Body of pancreas (tissue), 4 donors: ENCODE measurements at regions not wholly inside any gene's neighbourhood (a gene's known extent, or its start where the extent isn't known, plus 50 kb on each side); places are given as distances from the start of the nearest gene placed in this dataset.

Source experiments
- ATAC-seq: fragments of 150-250 bp; one replicate; pipeline ENCODE4 v1.9.1; 2016
- DNase-seq, 4 donors: peaks; one replicate each; pipeline ENCODE4 v3.0.0-alpha.2; 2019
- H3K27ac ChIP-seq, 4 donors: fragments of 200-600 bp; sonication (generic); 1 replicate in 3 of 4; 2 replicates in 1 of 4; pipeline versions ENCODE4 v1.5.1 to v1.6.1; 2016 to 2019; ENCODE audit warnings: mild to moderate bottlenecking in 1 of 4, mixed read lengths in 1 of 4, moderate library complexity in 1 of 4
- H3K27me3 ChIP-seq, 2 donors: fragments of 200-600 bp; sonication (generic); one replicate each; pipeline ENCODE4 v1.6.0; 2016; ENCODE audit warnings: mild to moderate bottlenecking in 1 of 2
- H3K36me3 ChIP-seq, 2 donors: fragments of 200-600 bp; sonication (generic); replicated peaks in 1 of 2; 2 replicates each; pipeline ENCODE4 v1.5.1; 2016; ENCODE audit warnings: low read depth in 2 of 2; ENCODE audit not compliant: insufficient read depth in 1 of 2
- H3K4me1 ChIP-seq: fragments of 200-600 bp; sonication (generic); one replicate; pipeline ENCODE4 v1.6.0; 2016
- H3K4me3 ChIP-seq, 2 donors: fragments of 200-600 bp; sonication (generic); 1 replicate in 1 of 2; 2 replicates in 1 of 2; pipeline ENCODE4 v1.5.1; 2016 to 2019
- H3K9me3 ChIP-seq, 3 donors: fragments of 200-600 bp; sonication (generic); 1 replicate in 2 of 3; 2 replicates in 1 of 3; pipeline ENCODE4 v1.5.1; 2016
- POLR2A ChIP-seq, 3 donors: fragments of 450-650 bp; IDR thresholded peaks; one replicate each; pipeline ENCODE4 v1.6.1; 2016; ENCODE audit warnings: antibody characterized with exemption in 3 of 3, mild to moderate bottlenecking in 2 of 3
- WGBS, 2 donors: methylation state at CpG; one replicate each; pipeline ENCODE4 v1.1.5; 2017; 5-methylcytosine and 5-hydroxymethylcytosine counted together
- intact Hi-C: fragments of 100-400 bp; cut with DNase I; formaldehyde crosslinking; loops from one replicate; pipeline ENCODE4 v1.15.1; 2023
- TF ChIP-seq, protein P1 (sequence below), 7 experiments: fragments of 450-650 bp in 4 of 7; fragments of 200-600 bp in 3 of 7; sonication (generic) in 3 of 7; IDR thresholded peaks; one replicate each; pipeline ENCODE4 v1.5.1; 2016 to 2019; ENCODE audit warnings: antibody characterized with exemption in 7 of 7

GRCh38 chr2:145755019-145755837, 1235.3 kb upstream of the ZEB2 start:
- Histone ChIP-seq H3K4me1 (peaks cover 51% of the 10 kb centered on the region), H3K27me3 (no peaks in the 10 kb centered on the region), H3K9me3 (no peaks in the 10 kb centered on the region), H3K27ac (no peak overlapping the region), H3K4me3 (no peak overlapping the region), H3K36me3 (no peaks in the 10 kb centered on the region)
- DNase-seq (peak in 3 of 4 donors; percentile 24 to 47 (median 26)), ATAC-seq (peak; percentile 73)
- TF ChIP-seq POLR2A (IDR thresholded peaks at IDR 0.05), result no peak
- TF ChIP-seq, protein P1, sequence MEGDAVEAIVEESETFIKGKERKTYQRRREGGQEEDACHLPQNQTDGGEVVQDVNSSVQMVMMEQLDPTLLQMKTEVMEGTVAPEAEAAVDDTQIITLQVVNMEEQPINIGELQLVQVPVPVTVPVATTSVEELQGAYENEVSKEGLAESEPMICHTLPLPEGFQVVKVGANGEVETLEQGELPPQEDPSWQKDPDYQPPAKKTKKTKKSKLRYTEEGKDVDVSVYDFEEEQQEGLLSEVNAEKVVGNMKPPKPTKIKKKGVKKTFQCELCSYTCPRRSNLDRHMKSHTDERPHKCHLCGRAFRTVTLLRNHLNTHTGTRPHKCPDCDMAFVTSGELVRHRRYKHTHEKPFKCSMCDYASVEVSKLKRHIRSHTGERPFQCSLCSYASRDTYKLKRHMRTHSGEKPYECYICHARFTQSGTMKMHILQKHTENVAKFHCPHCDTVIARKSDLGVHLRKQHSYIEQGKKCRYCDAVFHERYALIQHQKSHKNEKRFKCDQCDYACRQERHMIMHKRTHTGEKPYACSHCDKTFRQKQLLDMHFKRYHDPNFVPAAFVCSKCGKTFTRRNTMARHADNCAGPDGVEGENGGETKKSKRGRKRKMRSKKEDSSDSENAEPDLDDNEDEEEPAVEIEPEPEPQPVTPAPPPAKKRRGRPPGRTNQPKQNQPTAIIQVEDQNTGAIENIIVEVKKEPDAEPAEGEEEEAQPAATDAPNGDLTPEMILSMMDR (IDR thresholded peaks at IDR 0.05), result peak in 1 of 7 experiments; percentile 1
- WGBS, 2 donors, result 80 to 81% methylated on average over 6 of the region's 6 CpGs
- intact Hi-C loops, result no loop called here

DNA sequence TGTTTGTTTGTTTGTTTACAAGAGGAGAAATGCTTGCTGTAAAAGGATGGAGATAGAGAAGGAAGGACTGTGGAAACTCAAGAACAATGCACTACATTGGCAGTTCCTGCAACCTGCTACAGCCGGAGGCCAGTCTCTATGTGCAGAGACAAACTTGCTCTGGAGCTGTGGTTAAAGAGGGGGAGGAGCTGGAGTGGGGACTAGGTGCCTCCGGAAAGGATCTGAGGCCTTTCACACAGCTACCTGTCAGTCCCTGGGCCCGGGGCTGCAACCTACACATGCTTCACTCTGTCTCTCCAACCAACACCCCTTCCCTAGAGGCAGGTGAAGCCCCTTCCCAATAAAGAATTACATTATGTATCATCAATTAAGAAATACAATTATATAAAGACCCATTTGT, 1234.0 kb upstream of the ZEB2 start:
- Histone ChIP-seq H3K9me3 (no peaks in the 10 kb centered on the region), H3K27ac (no peak overlapping the region), H3K4me3 (no peak overlapping the region), H3K36me3 (no peaks in the 10 kb centered on the region), H3K4me1 (peaks cover 51% of the 10 kb centered on the region), H3K27me3 (no peaks in the 10 kb centered on the region)
- intact Hi-C loops, result no loop called here
- 62 to 74% methylated on average over 3 of the region's 3 CpGs for WGBS, 2 donors
- no peak for TF ChIP-seq POLR2A (IDR thresholded peaks at IDR 0.05)
- TF ChIP-seq, protein P1 (IDR thresholded peaks at IDR 0.05), result no peak
- no peak for ATAC-seq
- no peak for DNase-seq

DNA sequence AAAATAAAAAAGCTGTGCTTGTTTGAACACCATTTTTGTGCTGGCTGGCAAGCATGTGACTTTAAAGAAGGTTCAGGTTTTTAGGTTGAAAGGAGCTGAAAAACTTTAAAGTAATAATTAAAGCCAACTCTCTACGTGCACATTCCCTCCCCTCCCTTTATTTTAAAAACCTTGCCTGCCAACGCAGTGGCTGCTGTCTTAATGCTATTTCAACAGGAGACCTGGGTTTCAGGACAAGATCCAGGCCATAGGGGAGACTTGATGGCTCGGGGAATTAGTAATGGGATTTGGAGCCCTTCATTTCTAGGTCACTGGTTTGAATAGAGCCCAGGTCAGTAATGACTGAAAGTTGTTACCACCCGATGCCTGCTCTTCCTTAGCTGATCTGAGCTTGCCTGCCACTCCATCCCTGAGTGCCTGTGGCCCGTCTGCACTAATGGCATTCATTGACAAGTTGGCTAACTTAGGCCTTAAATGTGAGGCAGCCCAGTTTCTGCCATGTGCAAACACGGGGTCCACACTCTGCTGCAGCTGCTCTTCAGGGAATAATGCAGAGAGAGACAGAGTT, 1233.2 kb upstream of the ZEB2 start:
- Histone ChIP-seq H3K4me3 (no peak overlapping the region), H3K36me3 (no peaks in the 10 kb centered on the region), H3K27ac (peak overlapping the region in 1 of 4 donors; percentile 17), H3K9me3 (no peaks in the 10 kb centered on the region), H3K27me3 (no peaks in the 10 kb centered on the region), H3K4me1 (peaks cover 51% of the 10 kb centered on the region)
- ATAC-seq (no peak), DNase-seq (no peak)
- intact Hi-C loops, result no loop called here
- TF ChIP-seq, protein P1 (IDR thresholded peaks at IDR 0.05), result no peak
- TF ChIP-seq POLR2A (IDR thresholded peaks at IDR 0.05), result no peak
- 64 to 70% methylated on average over 6 of the region's 6 CpGs for WGBS, 2 donors

- H3K4me1 ChIP-seq, result peaks cover 44% of the 10 kb centered on the region
- intact Hi-C loops, result no loop called here
- DNase-seq, result peak; percentile 24 to 47 (median 25)
- TF ChIP-seq, protein P1 (IDR thresholded peaks at IDR 0.05), result peak; percentile 42 to 77 (median 70)
- no peak for TF ChIP-seq POLR2A (IDR thresholded peaks at IDR 0.05)
- H3K27me3 ChIP-seq, result no peaks in the 10 kb centered on the region
- no peaks in the 10 kb centered on the region for H3K36me3 ChIP-seq
- no peak overlapping the region for H3K4me3 ChIP-seq
- 15 to 22% methylated on average over 5 of the region's 5 CpGs for WGBS, 2 donors
- H3K27ac ChIP-seq, result peak overlapping the region in 3 of 4 donors; percentile 11 to 49 (median 41)
- peak; percentile 80 for ATAC-seq
- H3K9me3 ChIP-seq, result no peaks in the 10 kb centered on the region
Observed at GRCh38 chr2:145752091-145752806, 1232.3 kb upstream of the ZEB2 start.
